Liver (tissue), 8 donors: ENCODE measurements at regions not wholly inside any gene's neighbourhood (a gene's known extent, or its start where the extent isn't known, plus 50 kb on each side); places are given as distances from the start of the nearest gene placed in this dataset.

Experiments used
- DNase-seq: peaks from one replicate; pipeline ENCODE4 v3.0.0-alpha.2; 2017; ENCODE audit warnings: low spot score
- H3K27ac ChIP-seq, 2 donors: one replicate each; pipeline ENCODE4 v1.7.0; 2013; ENCODE audit warnings: inconsistent platforms in 2 of 2, low read length in 2 of 2, control low read depth in 1 of 2, low read depth in 1 of 2, mild to moderate bottlenecking in 1 of 2
- H3K27me3 ChIP-seq, 4 donors: one replicate each; pipeline versions ENCODE4 v1.6.1 to v1.7.0; 2013; ENCODE audit warnings: low read length in 3 of 4, inconsistent platforms in 1 of 4, mild to moderate bottlenecking in 1 of 4, moderate library complexity in 1 of 4; ENCODE audit not compliant: control insufficient read depth in 4 of 4, insufficient read depth in 4 of 4
- H3K36me3 ChIP-seq, 4 donors: one replicate each; pipeline versions ENCODE4 v1.6.1 to v1.7.0; 2013; ENCODE audit warnings: low read length in 3 of 4, mild to moderate bottlenecking in 3 of 4, low read depth in 1 of 4, moderate library complexity in 1 of 4; ENCODE audit not compliant: control insufficient read depth in 4 of 4, insufficient read depth in 3 of 4
- H3K4me1 ChIP-seq, 4 donors: one replicate each; pipeline versions ENCODE4 v1.6.1 to v1.7.0; 2013; ENCODE audit warnings: low read length in 3 of 4, mild to moderate bottlenecking in 3 of 4, moderate library complexity in 1 of 4; ENCODE audit not compliant: control insufficient read depth in 4 of 4, insufficient read depth in 4 of 4
- H3K4me3 ChIP-seq, 3 donors: one replicate each; pipeline versions ENCODE4 v1.6.1 to v1.7.0; 2013; ENCODE audit warnings: low read length in 3 of 3, control low read depth in 1 of 3, low read depth in 1 of 3, mild to moderate bottlenecking in 1 of 3
- H3K9ac ChIP-seq, 2 donors: one replicate each; pipeline ENCODE4 v1.7.0; 2013; ENCODE audit warnings: low read length in 2 of 2, mild to moderate bottlenecking in 2 of 2, moderate library complexity in 2 of 2, control low read depth in 1 of 2, low read depth in 1 of 2
- H3K9me3 ChIP-seq, 4 donors: one replicate each; pipeline versions ENCODE4 v1.6.1 to v1.7.0; 2013; ENCODE audit warnings: low read length in 3 of 4; ENCODE audit not compliant: control insufficient read depth in 4 of 4
- FOXA1 ChIP-seq: IDR thresholded peaks from 2 replicates; pipeline ENCODE4 v1.6.1; 2016; ENCODE audit warnings: antibody characterized with exemption
- GABPA ChIP-seq, 2 donors: IDR thresholded peaks in 1 of 2; conservative IDR thresholded peaks in 1 of 2; 2 replicates each; pipeline ENCODE4 v1.6.1; 2016; ENCODE audit warnings: antibody characterized with exemption in 2 of 2, mild to moderate bottlenecking in 1 of 2, moderate library complexity in 1 of 2
- HNF4A ChIP-seq, 2 donors: conservative IDR thresholded peaks; 2 replicates each; pipeline ENCODE4 v1.6.1; 2016; ENCODE audit warnings: antibody characterized with exemption in 2 of 2, mild to moderate bottlenecking in 2 of 2
- HNF4G ChIP-seq: IDR thresholded peaks from 2 replicates; pipeline ENCODE4 v1.6.1; 2016; ENCODE audit warnings: antibody characterized with exemption
- JUND ChIP-seq, 2 donors: IDR thresholded peaks; 2 replicates each; pipeline ENCODE4 v1.6.1; 2016; ENCODE audit warnings: antibody characterized with exemption in 2 of 2
- NR2F2 ChIP-seq: IDR thresholded peaks from 2 replicates; pipeline ENCODE4 v1.6.1; 2016; ENCODE audit warnings: antibody characterized with exemption
- RAD21 ChIP-seq, 2 donors: IDR thresholded peaks; 2 replicates each; pipeline ENCODE4 v1.6.1; 2016; ENCODE audit warnings: antibody characterized with exemption in 2 of 2, mild to moderate bottlenecking in 2 of 2
- REST ChIP-seq: IDR thresholded peaks from 2 replicates; pipeline ENCODE4 v1.6.1; 2016; ENCODE audit warnings: antibody characterized with exemption, mild to moderate bottlenecking
- RXRA ChIP-seq, 2 donors: IDR thresholded peaks; 2 replicates each; pipeline ENCODE4 v1.6.1; 2017 to 2018; ENCODE audit warnings: antibody characterized with exemption in 2 of 2, mild to moderate bottlenecking in 1 of 2
- SP1 ChIP-seq: IDR thresholded peaks from 2 replicates; pipeline ENCODE4 v1.6.1; 2018; ENCODE audit warnings: antibody characterized with exemption, mild to moderate bottlenecking
- TAF1 ChIP-seq: conservative IDR thresholded peaks from 2 replicates; pipeline ENCODE4 v1.6.1; 2016; ENCODE audit warnings: antibody characterized with exemption, mild to moderate bottlenecking
- YY1 ChIP-seq: IDR thresholded peaks from 2 replicates; pipeline ENCODE4 v1.6.1; 2016; ENCODE audit warnings: antibody characterized with exemption, mild to moderate bottlenecking
- WGBS: extraction: QIAGEN DNeasy Blood & Tissue Kit; methylation state at CpG from one replicate; pipeline ENCODE4 v1.1.7; 2013; 5-methylcytosine and 5-hydroxymethylcytosine counted together
- TF ChIP-seq, protein P1 (sequence below): IDR thresholded peaks from 2 replicates; pipeline ENCODE4 v1.6.1; 2016; ENCODE audit warnings: antibody characterized with exemption
- TF ChIP-seq, protein P2 (sequence below): IDR thresholded peaks from 2 replicates; pipeline ENCODE4 v1.6.1; 2016; ENCODE audit warnings: antibody characterized with exemption
- TF ChIP-seq, protein P3 (sequence below): IDR thresholded peaks from 2 replicates; pipeline ENCODE4 v1.6.1; 2016; ENCODE audit warnings: antibody characterized with exemption
- TF ChIP-seq, protein P4 (sequence below): fragments of 150-350 bp; IDR thresholded peaks from 2 replicates; pipeline ENCODE4 v1.5.1; 2017; ENCODE audit warnings: improper control_type of control experiment, low read depth, low read length; ENCODE audit not compliant: missing input control
- donor health status: healthy.
- donor health status: healthy.
- donor health status: healthy.
- donor health status: healthy.
- donor health status: healthy.

GRCh38 chr1:194279975-194280374 lies 1093.6 kb upstream of the B3GALT2 start:
- Histone ChIP-seq H3K4me3 (no peak overlapping the region), H3K4me1 (no peaks in the 10 kb centered on the region), H3K27ac (no peak overlapping the region), H3K27me3 (no peaks in the 10 kb centered on the region), H3K36me3 (no peaks in the 10 kb centered on the region), H3K9ac (no peak overlapping the region), H3K9me3 (no peaks in the 10 kb centered on the region)
- 74% methylated on average over 3 of the region's 3 CpGs for WGBS
- DNase-seq = no peak
- TF ChIP-seq, protein P1, sequence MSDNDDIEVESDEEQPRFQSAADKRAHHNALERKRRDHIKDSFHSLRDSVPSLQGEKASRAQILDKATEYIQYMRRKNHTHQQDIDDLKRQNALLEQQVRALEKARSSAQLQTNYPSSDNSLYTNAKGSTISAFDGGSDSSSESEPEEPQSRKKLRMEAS = no peak
- TF ChIP-seq RXRA (IDR thresholded peaks at IDR 0.05) = no peak

GRCh38 chr1:194277927-194278326 lies 1091.5 kb upstream of the B3GALT2 start:
- 92% methylated on average over 6 of the region's 6 CpGs for WGBS
- DNase-seq = no peak

More at GRCh38 chr1:194277927-194278326, 1091.5 kb upstream of the B3GALT2 start:
- no peaks in the 10 kb centered on the region for H3K4me1 ChIP-seq
- TF ChIP-seq REST = no peak
- TF ChIP-seq, protein P2, sequence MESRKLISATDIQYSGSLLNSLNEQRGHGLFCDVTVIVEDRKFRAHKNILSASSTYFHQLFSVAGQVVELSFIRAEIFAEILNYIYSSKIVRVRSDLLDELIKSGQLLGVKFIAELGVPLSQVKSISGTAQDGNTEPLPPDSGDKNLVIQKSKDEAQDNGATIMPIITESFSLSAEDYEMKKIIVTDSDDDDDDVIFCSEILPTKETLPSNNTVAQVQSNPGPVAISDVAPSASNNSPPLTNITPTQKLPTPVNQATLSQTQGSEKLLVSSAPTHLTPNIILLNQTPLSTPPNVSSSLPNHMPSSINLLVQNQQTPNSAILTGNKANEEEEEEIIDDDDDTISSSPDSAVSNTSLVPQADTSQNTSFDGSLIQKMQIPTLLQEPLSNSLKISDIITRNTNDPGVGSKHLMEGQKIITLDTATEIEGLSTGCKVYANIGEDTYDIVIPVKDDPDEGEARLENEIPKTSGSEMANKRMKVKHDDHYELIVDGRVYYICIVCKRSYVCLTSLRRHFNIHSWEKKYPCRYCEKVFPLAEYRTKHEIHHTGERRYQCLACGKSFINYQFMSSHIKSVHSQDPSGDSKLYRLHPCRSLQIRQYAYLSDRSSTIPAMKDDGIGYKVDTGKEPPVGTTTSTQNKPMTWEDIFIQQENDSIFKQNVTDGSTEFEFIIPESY = no peak
- TF ChIP-seq TAF1 = no peak
- no peak for TF ChIP-seq NR2F2
- TF ChIP-seq YY1 = no peak
- no peak for TF ChIP-seq SP1
- TF ChIP-seq, protein P3, sequence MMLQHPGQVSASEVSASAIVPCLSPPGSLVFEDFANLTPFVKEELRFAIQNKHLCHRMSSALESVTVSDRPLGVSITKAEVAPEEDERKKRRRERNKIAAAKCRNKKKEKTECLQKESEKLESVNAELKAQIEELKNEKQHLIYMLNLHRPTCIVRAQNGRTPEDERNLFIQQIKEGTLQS = no peak
- TF ChIP-seq HNF4G = no peak
- TF ChIP-seq HNF4A (conservative IDR thresholded peaks at IDR 0.05) = no peak
- TF ChIP-seq FOXA1 = no peak
- TF ChIP-seq RAD21 (IDR thresholded peaks at IDR 0.05) = no peak
- TF ChIP-seq, protein P4, sequence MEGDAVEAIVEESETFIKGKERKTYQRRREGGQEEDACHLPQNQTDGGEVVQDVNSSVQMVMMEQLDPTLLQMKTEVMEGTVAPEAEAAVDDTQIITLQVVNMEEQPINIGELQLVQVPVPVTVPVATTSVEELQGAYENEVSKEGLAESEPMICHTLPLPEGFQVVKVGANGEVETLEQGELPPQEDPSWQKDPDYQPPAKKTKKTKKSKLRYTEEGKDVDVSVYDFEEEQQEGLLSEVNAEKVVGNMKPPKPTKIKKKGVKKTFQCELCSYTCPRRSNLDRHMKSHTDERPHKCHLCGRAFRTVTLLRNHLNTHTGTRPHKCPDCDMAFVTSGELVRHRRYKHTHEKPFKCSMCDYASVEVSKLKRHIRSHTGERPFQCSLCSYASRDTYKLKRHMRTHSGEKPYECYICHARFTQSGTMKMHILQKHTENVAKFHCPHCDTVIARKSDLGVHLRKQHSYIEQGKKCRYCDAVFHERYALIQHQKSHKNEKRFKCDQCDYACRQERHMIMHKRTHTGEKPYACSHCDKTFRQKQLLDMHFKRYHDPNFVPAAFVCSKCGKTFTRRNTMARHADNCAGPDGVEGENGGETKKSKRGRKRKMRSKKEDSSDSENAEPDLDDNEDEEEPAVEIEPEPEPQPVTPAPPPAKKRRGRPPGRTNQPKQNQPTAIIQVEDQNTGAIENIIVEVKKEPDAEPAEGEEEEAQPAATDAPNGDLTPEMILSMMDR = no peak
- no peak for TF ChIP-seq GABPA (IDR thresholded peaks at IDR 0.05 in 1 of 2, conservative IDR thresholded peaks at IDR 0.05 in 1 of 2)
- TF ChIP-seq, protein P1 = no peak
- no peak for TF ChIP-seq JUND (IDR thresholded peaks at IDR 0.05)
- no peak for TF ChIP-seq RXRA (IDR thresholded peaks at IDR 0.05)
- no peak overlapping the region for H3K4me3 ChIP-seq
- H3K36me3 ChIP-seq = no peaks in the 10 kb centered on the region
- H3K27ac ChIP-seq = no peak overlapping the region
- no peak overlapping the region for H3K9ac ChIP-seq
- H3K9me3 ChIP-seq = no peaks in the 10 kb centered on the region
- no peaks in the 10 kb centered on the region for H3K27me3 ChIP-seq
